ENCODE measurements at regions not wholly inside any gene's neighbourhood (a gene's known extent, or its start where the extent isn't known, plus 50 kb on each side); places are given as distances from the start of the nearest gene placed in this dataset.

DNA sequence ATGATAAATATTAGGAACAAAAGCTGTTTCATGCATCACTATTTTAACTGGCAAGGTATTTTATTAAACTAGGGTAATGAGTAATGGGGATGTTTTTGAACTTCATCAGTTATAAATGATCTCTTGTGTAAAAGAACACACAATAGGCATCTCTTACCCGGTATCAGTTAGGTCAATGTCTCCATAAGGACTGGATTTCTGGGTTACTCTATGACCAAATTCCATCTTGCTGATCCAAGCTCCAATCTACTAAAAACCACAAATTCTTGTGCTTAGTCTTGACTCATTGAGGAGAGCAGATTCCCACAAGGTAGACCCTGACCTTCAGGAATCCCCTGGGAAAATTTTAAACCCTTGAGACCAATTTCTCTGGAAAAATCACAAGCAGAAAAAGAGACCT lies 1167.7 kb downstream of the XPNPEP1 start:
- DNase-seq, result no peak

GRCh38 chr10:108753326-108753725 lies 1170.0 kb downstream of the XPNPEP1 start:
- no peak for DNase-seq

GRCh38 chr10:108749042-108749441 lies 1174.3 kb downstream of the XPNPEP1 start:
- DNase-seq, result no peak

DNA sequence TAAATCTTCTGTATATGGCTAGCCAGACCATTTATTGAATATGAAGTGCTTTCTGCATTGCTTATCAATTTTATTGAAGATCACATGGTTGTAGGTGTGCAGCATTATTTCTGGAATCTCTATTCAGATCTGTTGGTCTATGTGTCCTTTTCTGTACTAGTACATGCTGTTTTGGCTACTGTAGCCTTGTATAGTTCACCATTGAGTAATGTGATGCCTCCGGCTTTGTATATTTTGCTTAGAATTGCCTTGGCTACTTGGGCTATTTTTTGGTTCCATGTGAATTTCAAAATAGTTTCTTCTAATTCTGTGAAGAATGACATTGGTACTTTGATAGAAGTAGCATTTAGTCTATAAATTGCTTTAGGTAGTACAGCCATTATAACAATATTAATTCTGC lies 1187.2 kb downstream of the XPNPEP1 start:
- DNase-seq, result no peak

GRCh38 chr10:108735380-108735779 lies 1187.9 kb downstream of the XPNPEP1 start:
- no peak for DNase-seq

- DNase-seq, result no peak
Observed at GRCh38 chr10:108721874-108722273, 1201.4 kb downstream of the XPNPEP1 start.

- no peak for DNase-seq
Observed at GRCh38 chr10:108716352-108716751, 1207.0 kb downstream of the XPNPEP1 start.

DNA sequence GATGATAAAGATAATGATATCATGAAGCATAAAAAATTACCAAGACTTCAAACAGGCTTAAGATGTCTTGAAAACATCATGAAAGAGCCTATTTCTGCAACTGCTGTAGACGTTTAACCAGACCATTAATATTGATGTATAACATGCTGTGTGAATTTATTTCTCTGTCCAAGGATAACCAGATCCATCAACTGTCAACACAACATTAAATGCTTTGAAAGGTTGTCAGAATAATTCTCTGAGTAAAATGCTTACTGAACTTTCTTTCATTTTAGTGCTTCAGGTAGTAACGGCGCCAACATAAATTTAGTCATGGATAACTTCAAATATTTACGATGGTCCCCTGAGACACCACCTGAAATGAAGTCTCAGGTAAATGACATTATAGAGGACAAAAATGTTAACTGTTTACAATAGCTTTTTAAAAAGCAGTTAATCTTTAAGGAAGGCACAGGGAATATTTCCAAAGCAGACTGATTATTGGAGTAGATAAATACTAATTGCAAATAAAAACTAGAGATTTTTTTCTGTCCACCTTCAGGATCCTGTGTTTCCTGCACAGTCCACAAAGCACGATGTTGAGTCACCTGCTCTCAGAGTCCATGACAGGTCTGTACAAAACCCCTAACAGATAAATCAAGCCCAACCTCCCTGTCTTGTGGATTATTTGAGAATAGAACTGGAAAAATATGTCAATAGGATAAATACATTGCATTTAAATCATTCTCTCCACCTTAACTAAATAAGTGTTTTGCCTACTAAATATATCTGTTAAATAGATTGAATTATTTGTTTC lies 1213.2 kb downstream of the XPNPEP1 start:
- DNase-seq, result no peak

DNA sequence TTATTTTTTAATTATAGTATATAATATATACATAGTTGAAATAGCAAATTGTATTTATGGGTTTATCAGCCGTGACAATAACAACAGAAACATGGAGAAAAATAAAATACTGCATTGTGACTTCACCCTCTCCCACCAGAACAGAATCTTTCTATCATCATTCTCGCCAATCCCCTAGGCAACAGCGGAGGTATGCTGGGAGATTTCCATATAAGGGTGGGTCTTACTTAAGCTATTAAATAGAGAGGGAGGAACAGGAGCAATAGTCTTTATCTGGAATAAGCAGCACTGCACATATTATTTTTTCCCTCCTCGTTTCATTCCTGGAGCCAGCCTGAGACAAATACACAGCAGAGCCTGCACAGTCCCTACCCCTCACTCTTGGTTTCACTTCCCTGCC lies 1214.9 kb downstream of the XPNPEP1 start:
- DNase-seq, result no peak

GRCh38 chr10:108696792-108697477 lies 1226.4 kb downstream of the XPNPEP1 start:
- no peak for DNase-seq

DNA sequence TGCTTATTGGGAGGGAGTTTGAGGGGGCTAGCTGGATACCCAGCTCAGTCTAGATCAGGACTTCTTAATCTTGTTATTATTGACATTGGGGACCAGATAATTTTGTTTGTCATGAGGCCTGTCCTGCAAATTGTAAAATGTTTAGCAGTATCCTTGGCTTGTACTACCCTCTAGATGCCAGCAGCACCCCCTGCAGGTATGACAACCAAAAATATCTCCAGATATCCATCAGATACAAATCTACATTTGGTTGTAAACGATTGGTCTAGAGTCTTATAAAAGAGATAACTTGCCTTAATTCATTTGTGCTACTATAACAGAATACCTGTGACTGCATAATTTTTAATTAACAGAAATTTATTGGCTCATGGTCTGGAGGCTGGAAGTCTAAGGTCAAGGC lies 1232.2 kb downstream of the XPNPEP1 start:
- DNase-seq, result no peak

- DNase-seq, result no peak
Observed at GRCh38 chr10:108690530-108690929, 1232.8 kb downstream of the XPNPEP1 start.

- DNase-seq, result no peak
Observed at GRCh38 chr10:108689891-108690290, 1233.4 kb downstream of the XPNPEP1 start.

DNA sequence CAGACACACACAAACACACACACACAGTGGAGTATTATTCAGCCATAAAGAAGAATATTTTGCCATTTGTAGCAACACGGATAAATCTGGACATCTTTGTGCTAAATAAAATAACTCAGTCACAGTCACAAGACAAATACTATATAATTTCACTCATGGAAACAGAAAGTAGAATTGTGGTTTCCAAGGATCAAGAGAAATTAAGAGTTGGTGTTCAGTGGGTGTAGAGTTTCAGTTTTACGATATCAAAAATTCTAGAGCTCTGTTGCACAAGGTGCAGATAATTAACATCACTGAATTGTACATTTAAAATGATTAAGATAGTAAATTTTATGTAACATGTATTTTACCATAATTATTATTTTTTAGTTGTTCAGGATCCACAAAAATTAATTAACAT lies 1235.0 kb downstream of the XPNPEP1 start:
- DNase-seq, result no peak

GRCh38 chr10:108685863-108686531 lies 1237.3 kb downstream of the XPNPEP1 start:
- no peak for DNase-seq

- no peak for DNase-seq
Observed at GRCh38 chr10:108684431-108684830, 1238.9 kb downstream of the XPNPEP1 start.

DNA sequence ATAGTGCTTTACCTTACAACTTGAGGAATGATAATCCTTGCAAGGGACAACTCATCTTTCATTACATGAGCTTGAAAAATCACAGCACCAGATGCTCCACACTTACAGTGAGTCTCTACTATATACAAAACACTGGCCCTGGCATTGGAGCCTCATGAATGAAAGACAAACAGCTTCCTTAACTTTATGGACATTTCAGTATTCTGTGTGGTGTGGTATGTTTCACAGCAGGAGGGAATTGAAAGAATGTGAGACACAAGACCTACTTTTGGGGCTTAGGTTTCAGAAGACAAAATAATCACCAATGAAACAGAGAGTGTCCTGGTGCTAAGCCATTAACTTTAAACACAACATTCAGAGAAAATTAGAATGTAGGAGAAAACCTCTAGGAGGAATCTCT lies 1249.6 kb downstream of the XPNPEP1 start:
- no peak for DNase-seq

DNA sequence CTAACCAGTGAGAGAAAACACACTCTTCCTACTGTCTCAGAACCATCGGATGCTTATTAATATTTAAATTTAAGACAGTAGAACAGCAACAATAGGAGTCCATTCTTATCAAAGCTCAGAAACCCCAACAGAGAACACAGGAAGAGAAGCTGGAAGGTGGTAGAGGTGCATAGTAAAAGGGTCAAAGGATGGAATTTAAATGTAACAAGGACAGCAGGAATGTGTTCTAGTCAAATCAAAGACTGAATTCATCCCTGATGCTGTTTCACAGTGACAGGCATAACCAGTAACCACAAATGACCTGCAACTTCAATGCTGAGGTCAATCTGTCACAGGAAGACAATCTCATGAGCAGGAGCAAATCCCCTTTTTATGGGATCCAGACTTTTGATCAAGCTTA lies 1259.7 kb downstream of the XPNPEP1 start:
- no peak for DNase-seq

GRCh38 chr10:108662975-108663374 lies 1260.3 kb downstream of the XPNPEP1 start:
- no peak for DNase-seq

- DNase-seq, result no peak
Observed at GRCh38 chr10:108655057-108655456, 1268.3 kb downstream of the XPNPEP1 start.

DNA sequence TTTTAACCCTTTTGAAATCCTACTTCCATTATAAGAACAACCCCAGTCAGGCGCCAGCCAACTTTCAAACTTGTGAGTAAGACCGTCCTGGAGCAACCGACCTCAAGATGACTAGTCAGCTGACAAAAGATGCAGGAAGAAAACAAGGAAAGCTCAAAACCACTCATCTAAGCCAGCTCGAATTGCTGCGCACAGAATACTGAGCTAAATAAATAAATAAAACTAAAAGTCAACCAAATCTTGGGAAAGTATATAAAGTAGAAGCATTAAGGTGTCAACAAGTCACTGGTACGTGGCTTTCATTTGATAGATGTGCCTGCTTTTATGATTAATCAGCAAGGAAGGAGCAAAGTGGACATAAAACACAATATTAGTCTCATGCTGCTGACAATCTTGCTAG lies 1269.8 kb downstream of the XPNPEP1 start:
- no peak for DNase-seq

GRCh38 chr10:108639010-108639409 lies 1284.3 kb downstream of the XPNPEP1 start:
- no peak for DNase-seq

DNA sequence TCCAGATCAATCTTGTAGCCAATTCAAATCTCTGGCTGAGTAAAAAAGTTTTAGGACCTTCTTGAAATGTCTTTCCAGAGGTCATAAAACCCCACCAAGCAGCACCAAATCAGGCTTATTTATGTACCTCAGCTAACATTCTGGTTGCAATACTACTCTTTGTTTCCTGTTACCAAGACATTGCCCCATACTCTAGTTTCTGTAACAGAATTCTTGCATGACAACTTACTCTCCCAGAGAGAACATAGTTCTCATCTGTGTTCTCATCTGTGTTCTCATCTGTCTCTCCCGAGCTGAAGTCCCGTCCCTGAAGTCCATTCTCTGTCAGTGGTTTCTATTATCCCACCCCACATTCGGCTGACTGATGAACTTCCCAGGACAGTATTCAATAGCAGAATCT lies 1285.1 kb downstream of the XPNPEP1 start:
- DNase-seq, result no peak

- no peak for DNase-seq
Observed at GRCh38 chr10:108633046-108633445, 1290.3 kb downstream of the XPNPEP1 start.
